ENCODE measurements at regions not wholly inside any gene's neighbourhood (a gene's known extent, or its start where the extent isn't known, plus 50 kb on each side); places are given as distances from the start of the nearest gene placed in this dataset.

DNA sequence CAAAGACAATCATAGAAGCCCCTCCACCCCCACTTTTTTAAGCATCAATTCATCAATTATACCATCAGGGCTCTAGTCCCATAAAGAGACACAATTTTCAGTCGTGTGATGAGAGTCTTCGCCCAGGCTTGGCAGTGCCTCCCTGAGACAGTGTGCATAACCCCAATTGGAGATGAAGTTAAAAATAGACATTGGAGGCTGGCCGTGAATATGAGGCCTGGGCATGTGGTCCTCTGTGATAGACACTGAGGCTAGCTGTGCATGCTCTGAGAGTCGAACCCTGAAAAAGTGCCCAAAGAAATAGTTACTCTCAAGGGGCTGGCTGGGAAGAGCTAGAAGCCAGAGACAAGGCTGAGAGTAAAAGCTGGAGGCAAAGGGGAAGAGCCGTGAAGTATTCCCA is 248.6 kb upstream of the NR4A3 start:
- H3K27ac ChIP-seq (ENCODE audit: low read depth, low read length, poor library complexity, severe bottlenecking): no peak overlapping the region
- H3F3A ChIP-seq (ENCODE audit: insufficient read depth, low read length): no peaks in the 10 kb centered on the region
- no peaks in the 10 kb centered on the region for H3K9me2 ChIP-seq (ENCODE audit: low read depth, low read length)
- no peaks in the 10 kb centered on the region for H3K27me3 ChIP-seq (ENCODE audit: insufficient read depth, low read length)
- H3K36me3 ChIP-seq (ENCODE audit: insufficient read depth, low read length): no peaks in the 10 kb centered on the region
- H3K4me3 ChIP-seq (ENCODE audit: low read depth, low read length, poor library complexity, severe bottlenecking): no peak overlapping the region
- H3K4me2 ChIP-seq (ENCODE audit: low read length): no peak overlapping the region
- TF ChIP-seq CTCF (IDR thresholded peaks at IDR 0.05; ENCODE audit: low read length) (no peak), EZH2 (IDR thresholded peaks at IDR 0.05; ENCODE audit: borderline replicate concordance, low read length) (no peak)
- H3K79me2 ChIP-seq (ENCODE audit: insufficient read depth, low read length): no peaks in the 10 kb centered on the region
- H3K9me3 ChIP-seq (ENCODE audit: low read length): no peaks in the 10 kb centered on the region
- no peak overlapping the region for H2AFZ ChIP-seq (ENCODE audit: low read length)
- H4K20me1 ChIP-seq (ENCODE audit: insufficient read depth, low read length): no peaks in the 10 kb centered on the region
- no peak overlapping the region for H3K9ac ChIP-seq (ENCODE audit: low read length)
- H3K4me1 ChIP-seq (ENCODE audit: insufficient read depth, low read length, severe bottlenecking): no peaks in the 10 kb centered on the region

DNA sequence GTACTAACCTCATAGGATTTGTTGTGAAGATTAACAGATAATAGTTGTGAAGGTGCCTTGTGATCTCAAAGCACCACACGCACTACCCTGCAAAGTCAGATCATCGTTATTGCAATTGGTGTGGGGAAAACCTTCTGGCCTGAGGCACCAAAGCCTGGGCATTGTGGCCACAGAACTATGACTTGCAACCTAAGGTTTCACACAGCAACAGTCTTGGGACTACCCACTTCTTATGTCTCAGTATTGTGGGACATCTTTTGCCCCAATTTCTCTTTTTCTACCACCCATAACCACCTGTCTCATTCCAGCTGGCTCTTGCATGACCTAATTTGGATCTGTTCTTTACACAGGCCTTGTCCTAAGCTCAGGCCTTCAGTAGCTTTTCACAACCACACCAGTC is 247.8 kb upstream of the NR4A3 start:
- Histone ChIP-seq H3K4me2 (ENCODE audit: low read length) (no peak overlapping the region), H3F3A (ENCODE audit: insufficient read depth, low read length) (no peaks in the 10 kb centered on the region), H3K79me2 (ENCODE audit: insufficient read depth, low read length) (no peaks in the 10 kb centered on the region), H3K27ac (ENCODE audit: low read depth, low read length, poor library complexity, severe bottlenecking) (no peak overlapping the region), H3K4me3 (ENCODE audit: low read depth, low read length, poor library complexity, severe bottlenecking) (no peak overlapping the region), H3K36me3 (ENCODE audit: insufficient read depth, low read length) (no peaks in the 10 kb centered on the region), H4K20me1 (ENCODE audit: insufficient read depth, low read length) (no peaks in the 10 kb centered on the region), H3K27me3 (ENCODE audit: insufficient read depth, low read length) (no peaks in the 10 kb centered on the region), H2AFZ (ENCODE audit: low read length) (no peak overlapping the region), H3K4me1 (ENCODE audit: insufficient read depth, low read length, severe bottlenecking) (no peaks in the 10 kb centered on the region), H3K9ac (ENCODE audit: low read length) (no peak overlapping the region), H3K9me3 (ENCODE audit: low read length) (no peaks in the 10 kb centered on the region), H3K9me2 (ENCODE audit: low read depth, low read length) (no peaks in the 10 kb centered on the region)
- no peak for TF ChIP-seq CTCF (IDR thresholded peaks at IDR 0.05; ENCODE audit: low read length)
- TF ChIP-seq EZH2 (IDR thresholded peaks at IDR 0.05; ENCODE audit: borderline replicate concordance, low read length): no peak

DNA sequence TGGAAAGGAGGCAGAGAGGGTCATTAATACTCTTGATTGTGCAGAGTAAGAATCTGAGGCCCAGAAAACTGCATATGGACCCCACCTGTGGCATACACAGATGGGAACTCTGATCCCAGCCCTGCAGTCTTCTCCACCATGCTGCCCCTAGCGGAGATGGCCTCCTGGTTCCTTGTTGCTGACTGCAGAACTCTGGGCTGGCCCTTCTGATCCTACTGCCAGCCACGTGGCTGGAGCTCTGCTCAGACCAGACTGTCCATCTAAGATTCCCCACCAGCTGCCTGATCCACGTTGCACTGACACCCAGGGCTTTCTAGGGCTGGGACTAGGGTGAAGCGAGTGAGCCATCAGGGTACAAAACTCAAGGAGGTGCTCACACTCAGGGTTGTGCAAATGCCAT is 245.7 kb upstream of the NR4A3 start:
- H3K4me2 ChIP-seq (ENCODE audit: low read length): no peak overlapping the region
- no peaks in the 10 kb centered on the region for H3K36me3 ChIP-seq (ENCODE audit: insufficient read depth, low read length)
- no peaks in the 10 kb centered on the region for H3F3A ChIP-seq (ENCODE audit: insufficient read depth, low read length)
- H4K20me1 ChIP-seq (ENCODE audit: insufficient read depth, low read length): no peaks in the 10 kb centered on the region
- TF ChIP-seq EZH2 (IDR thresholded peaks at IDR 0.05; ENCODE audit: borderline replicate concordance, low read length): no peak
- no peak for TF ChIP-seq CTCF (IDR thresholded peaks at IDR 0.05; ENCODE audit: low read length)
- no peaks in the 10 kb centered on the region for H3K9me3 ChIP-seq (ENCODE audit: low read length)
- no peak overlapping the region for H3K27ac ChIP-seq (ENCODE audit: low read depth, low read length, poor library complexity, severe bottlenecking)
- H3K79me2 ChIP-seq (ENCODE audit: insufficient read depth, low read length): no peaks in the 10 kb centered on the region
- H2AFZ ChIP-seq (ENCODE audit: low read length): no peak overlapping the region
- H3K4me1 ChIP-seq (ENCODE audit: insufficient read depth, low read length, severe bottlenecking): no peaks in the 10 kb centered on the region
- H3K9me2 ChIP-seq (ENCODE audit: low read depth, low read length): no peaks in the 10 kb centered on the region
- H3K27me3 ChIP-seq (ENCODE audit: insufficient read depth, low read length): no peaks in the 10 kb centered on the region
- no peak overlapping the region for H3K9ac ChIP-seq (ENCODE audit: low read length)
- no peak overlapping the region for H3K4me3 ChIP-seq (ENCODE audit: low read depth, low read length, poor library complexity, severe bottlenecking)
